OCI-LY1 (cell line): ENCODE measurements at regions not wholly inside any gene's neighbourhood (a gene's known extent, or its start where the extent isn't known, plus 50 kb on each side); places are given as distances from the start of the nearest gene placed in this dataset.
A peak's percentile ranks its signal among the peaks of the same experiment; 100 is the strongest.

Experiments
- H2AFZ ChIP-seq: fragments of 200-600 bp; sonication (generic), shearing (Covaris generic); 2 replicates; pipeline ENCODE4 v1.6.0; 2014; ENCODE audit warnings: antibody characterized with exemption, mild to moderate bottlenecking, low read length
- H3F3A ChIP-seq: fragments of 200-600 bp; sonication (generic), shearing (Covaris generic); 2 replicates; pipeline ENCODE4 v1.6.0; 2014; ENCODE audit warnings: mild to moderate bottlenecking, antibody characterized with exemption, low read length, moderate library complexity; ENCODE audit not compliant: insufficient read depth
- H3K27ac ChIP-seq: fragments of 200-600 bp; sonication (generic); 2 replicates; pipeline ENCODE4 v1.5.1; 2014; ENCODE audit warnings: low read length, mixed run types, mild to moderate bottlenecking, low read depth; ENCODE audit not compliant: poor library complexity, severe bottlenecking
- H3K27me3 ChIP-seq: fragments of 200-600 bp; sonication (generic); 2 replicates; pipeline ENCODE4 v1.6.0; 2014; ENCODE audit warnings: antibody characterized with exemption, mild to moderate bottlenecking, low read length, moderate library complexity; ENCODE audit not compliant: insufficient read depth
- H3K36me3 ChIP-seq: fragments of 200-600 bp; sonication (generic); 2 replicates; pipeline ENCODE4 v1.6.1; 2014; ENCODE audit warnings: mild to moderate bottlenecking, antibody characterized with exemption, low read length, moderate library complexity, mixed read lengths; ENCODE audit not compliant: insufficient read depth
- H3K4me1 ChIP-seq: fragments of 200-600 bp; sonication (generic); 2 replicates; pipeline ENCODE4 v1.5.1; 2014; ENCODE audit warnings: mild to moderate bottlenecking, low read length, moderate library complexity; ENCODE audit not compliant: insufficient read depth, severe bottlenecking
- H3K4me2 ChIP-seq: fragments of 200-600 bp; sonication (generic), shearing (Covaris generic); 2 replicates; pipeline ENCODE4 v1.6.1; 2014; ENCODE audit warnings: low read length
- H3K4me3 ChIP-seq: fragments of 200-600 bp; sonication (generic); 2 replicates; pipeline ENCODE4 v1.5.1; 2014; ENCODE audit warnings: low read length, low read depth, mild to moderate bottlenecking, mixed read lengths; ENCODE audit not compliant: poor library complexity, severe bottlenecking
- H3K79me2 ChIP-seq: fragments of 200-600 bp; shearing (Covaris generic); 2 replicates; pipeline ENCODE4 v1.6.1; 2016; ENCODE audit warnings: mixed run types, low read length, mixed read lengths; ENCODE audit not compliant: insufficient read depth
- H3K9ac ChIP-seq: fragments of 200-600 bp; sonication (generic), shearing (Covaris generic); 2 replicates; pipeline ENCODE4 v1.6.1; 2014; ENCODE audit warnings: mild to moderate bottlenecking, low read length, mixed read lengths
- H3K9me2 ChIP-seq: fragments of 200-600 bp; sonication (generic), shearing (Covaris generic); 2 replicates; pipeline ENCODE4 v1.6.1; 2014; ENCODE audit warnings: low read depth, mild to moderate bottlenecking, low read length, mixed read lengths
- H3K9me3 ChIP-seq: fragments of 200-600 bp; shearing (Covaris generic); 2 replicates; pipeline ENCODE4 v1.6.1; 2014; ENCODE audit warnings: low read length, mixed read lengths
- H4K20me1 ChIP-seq: fragments of 200-600 bp; sonication (generic), shearing (Covaris generic); 2 replicates; pipeline ENCODE4 v1.6.0; 2016; ENCODE audit warnings: mild to moderate bottlenecking, low read length; ENCODE audit not compliant: insufficient read depth
- CTCF ChIP-seq: fragments of 200-600 bp; sonication (generic), shearing (Covaris generic); IDR thresholded peaks from 2 replicates; pipeline ENCODE4 v1.5.1; 2017; ENCODE audit warnings: mild to moderate bottlenecking, antibody characterized with exemption, low read length, moderate library complexity, mixed read lengths
- EZH2 ChIP-seq: fragments of 200-600 bp; sonication (generic), shearing (Covaris generic); IDR thresholded peaks from 2 replicates; pipeline ENCODE4 v1.8.0; 2017; ENCODE audit warnings: borderline replicate concordance, mixed run types, mild to moderate bottlenecking, antibody characterized with exemption, low read length, moderate library complexity, mixed read lengths

DNA sequence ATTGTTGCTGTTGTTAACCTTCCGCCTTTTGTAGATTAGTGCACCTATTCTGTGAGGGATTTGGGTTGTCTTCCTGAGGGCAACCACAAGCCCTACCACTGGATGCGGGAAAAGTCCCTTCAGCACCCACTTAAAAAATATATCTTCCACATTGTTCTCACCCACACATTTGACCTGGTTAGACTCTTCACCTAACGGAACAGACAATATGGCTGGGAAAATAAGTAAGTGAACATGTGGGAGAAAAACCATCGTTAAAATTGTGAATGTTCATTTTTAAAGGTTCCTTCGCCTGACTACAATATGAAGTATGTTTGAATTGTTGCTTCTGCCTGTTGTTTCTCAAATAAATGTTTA, 72.0 kb upstream of the MPEG1 start:
- Histone ChIP-seq H2AFZ (peak overlapping the region; percentile 96; the same call in 1 of the 2 replicates), H3K36me3 (peaks cover 5% of the 10 kb centered on the region; the same call in 1 of the 2 replicates), H3K9me3 (no peaks in the 10 kb centered on the region), H4K20me1 (no peaks in the 10 kb centered on the region), H3K4me1 (peaks cover 31% of the 10 kb centered on the region), H3K27ac (peak overlapping the region; percentile 91), H3K9me2 (no peaks in the 10 kb centered on the region), H3K4me2 (peak overlapping the region; percentile 81), H3K79me2 (no peaks in the 10 kb centered on the region), H3K4me3 (peak overlapping the region; percentile 66), H3F3A (no peaks in the 10 kb centered on the region), H3K9ac (peak overlapping the region; percentile 73), H3K27me3 (no peaks in the 10 kb centered on the region)
- TF ChIP-seq EZH2 (no peak), CTCF (no peak)

DNA sequence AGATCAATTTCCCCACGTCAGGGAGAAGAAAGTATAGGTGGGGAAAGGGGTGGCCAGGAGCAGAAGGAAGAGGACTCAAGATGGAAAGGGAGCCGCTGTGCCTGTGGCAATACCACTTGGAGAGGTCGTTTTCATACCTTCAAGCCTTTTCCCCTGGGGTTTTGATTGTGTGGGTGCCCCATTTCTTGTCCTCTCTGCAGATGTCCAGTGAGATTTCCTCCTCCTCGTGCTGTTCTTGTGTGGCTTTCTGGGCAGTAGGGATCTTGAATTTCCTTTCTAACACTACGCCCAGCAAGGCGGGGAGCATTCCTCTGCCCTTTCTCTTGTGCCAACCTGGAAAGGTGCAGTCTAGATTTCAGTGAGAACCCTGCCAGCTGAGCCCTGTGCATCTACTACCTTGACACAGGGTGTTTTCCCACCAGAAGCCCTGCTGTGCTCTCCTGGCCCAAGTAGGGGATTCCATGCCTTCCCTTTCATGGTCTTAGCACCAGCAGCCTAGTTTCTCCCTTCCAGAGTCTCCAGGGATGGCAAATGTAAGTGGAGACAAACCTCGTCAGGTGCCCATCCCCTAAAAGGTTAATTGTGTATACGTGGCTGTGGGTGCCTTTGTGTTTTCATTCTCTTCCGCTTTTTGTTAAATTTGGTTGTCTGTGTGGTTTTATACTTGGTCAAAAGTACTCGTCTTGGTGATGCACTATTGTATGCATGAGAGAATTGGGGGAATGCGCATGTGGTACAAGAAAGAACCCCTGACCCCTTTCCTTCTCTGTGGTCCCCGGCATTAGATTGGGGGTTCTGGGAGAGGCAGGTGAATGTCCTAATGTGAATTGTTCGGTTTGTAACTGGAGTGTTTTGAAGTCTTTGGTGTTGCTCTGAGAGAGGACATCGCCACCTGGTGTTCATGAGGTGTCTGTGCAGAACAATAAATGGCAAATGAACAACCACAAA, 71.4 kb upstream of the MPEG1 start:
- peak; percentile 88 for TF ChIP-seq CTCF
- TF ChIP-seq EZH2: no peak
- no peaks in the 10 kb centered on the region for H3K9me3 ChIP-seq
- H3K27me3 ChIP-seq: no peaks in the 10 kb centered on the region
- H3K9ac ChIP-seq: peak overlapping the region; percentile 73
- no peaks in the 10 kb centered on the region for H3F3A ChIP-seq
- H3K27ac ChIP-seq: peak overlapping the region; percentile 91
- H4K20me1 ChIP-seq: no peaks in the 10 kb centered on the region
- H3K79me2 ChIP-seq: no peaks in the 10 kb centered on the region
- peaks cover 5% of the 10 kb centered on the region; the same call in 1 of the 2 replicates for H3K36me3 ChIP-seq
- H3K9me2 ChIP-seq: no peaks in the 10 kb centered on the region
- H3K4me1 ChIP-seq: peaks cover 31% of the 10 kb centered on the region
- H3K4me2 ChIP-seq: peak overlapping the region; percentile 81
- H3K4me3 ChIP-seq: peak overlapping the region; percentile 66
- H2AFZ ChIP-seq: peak overlapping the region; percentile 96; the same call in 1 of the 2 replicates

DNA sequence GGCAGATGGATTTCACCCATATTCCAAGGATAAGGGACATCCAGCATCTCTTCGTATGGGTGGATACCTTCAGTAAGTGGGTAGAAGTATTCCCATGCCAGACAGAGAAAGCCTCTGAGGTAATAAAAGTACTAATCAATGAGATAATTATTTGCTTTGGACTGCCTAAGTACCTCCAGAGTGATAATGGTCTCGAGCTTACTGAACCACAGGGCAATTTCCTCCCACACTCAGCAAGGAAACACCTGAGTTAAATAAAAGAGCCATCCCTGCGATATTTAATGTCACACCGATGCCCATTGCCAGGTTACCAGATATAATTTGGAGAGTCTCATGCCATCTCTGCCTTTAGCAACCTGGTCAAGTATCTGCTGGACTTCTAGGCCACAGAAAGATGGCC, 70.6 kb upstream of the MPEG1 start:
- H3K9me2 ChIP-seq: no peaks in the 10 kb centered on the region
- no peaks in the 10 kb centered on the region for H3F3A ChIP-seq
- H3K27me3 ChIP-seq: no peaks in the 10 kb centered on the region
- no peaks in the 10 kb centered on the region for H3K79me2 ChIP-seq
- no peak overlapping the region for H2AFZ ChIP-seq
- H3K4me3 ChIP-seq: peak overlapping the region; percentile 66
- H3K27ac ChIP-seq: peak overlapping the region; percentile 91
- H3K4me1 ChIP-seq: peaks cover 31% of the 10 kb centered on the region
- peak overlapping the region; percentile 73 for H3K9ac ChIP-seq
- H3K9me3 ChIP-seq: no peaks in the 10 kb centered on the region
- peak overlapping the region; percentile 81 for H3K4me2 ChIP-seq
- TF ChIP-seq EZH2 (no peak), CTCF (no peak)
- no peaks in the 10 kb centered on the region for H4K20me1 ChIP-seq
- H3K36me3 ChIP-seq: peaks cover 5% of the 10 kb centered on the region; the same call in 1 of the 2 replicates
